ENCODE measurements at regions not wholly inside any gene's neighbourhood (a gene's known extent, or its start where the extent isn't known, plus 50 kb on each side); places are given as distances from the start of the nearest gene placed in this dataset.

DNA sequence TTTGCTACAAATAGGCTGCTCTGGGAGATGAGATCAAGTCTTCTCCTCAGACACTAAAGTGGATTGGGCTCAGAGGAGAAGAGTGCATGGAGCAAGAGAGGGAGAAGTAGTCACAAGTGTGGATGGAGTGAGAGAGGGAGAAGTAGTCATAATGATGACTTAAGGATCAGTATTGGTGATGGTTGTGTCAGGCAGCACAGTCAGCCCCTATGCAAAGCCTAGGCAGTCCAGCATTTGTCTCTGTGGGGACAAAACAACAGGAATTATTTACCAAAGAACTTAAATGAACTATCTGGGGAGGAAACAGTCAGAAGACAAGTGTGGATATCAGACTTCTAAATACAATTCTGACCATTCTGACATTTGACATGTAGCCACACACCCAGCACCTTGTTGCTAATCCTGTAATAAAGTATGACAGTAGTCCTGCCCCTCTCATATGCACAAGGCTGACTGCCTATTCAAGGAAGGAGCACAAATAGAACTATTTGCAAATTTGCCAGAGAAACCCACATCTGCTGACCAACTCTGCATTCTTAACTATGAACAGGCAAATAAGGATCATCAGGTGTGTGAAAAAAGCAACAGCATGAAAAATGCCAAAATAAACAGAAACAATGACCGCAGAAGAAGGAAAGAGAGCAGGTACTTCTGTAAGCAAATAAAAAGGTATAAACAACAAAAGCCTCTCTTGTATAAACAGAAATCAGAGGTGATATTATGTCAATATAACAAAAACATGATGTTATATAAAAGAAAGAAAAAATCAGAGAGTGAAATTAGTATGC lies 1597.9 kb upstream of the ACVR2A start:
- in situ Hi-C loops (cut with HindIII; ENCODE audit: low pct_ligation_motif_present, low pct_unique_long_range_greater_than_20kb, low sequenced_read_pairs): no loop called here

GRCh38 chr2:146246002-146246735 lies 1598.7 kb upstream of the ACVR2A start:
- in situ Hi-C loops (cut with HindIII; ENCODE audit: low pct_ligation_motif_present, low pct_unique_long_range_greater_than_20kb, low sequenced_read_pairs): no loop called here
- DNase-seq: no peak

More for the DNA sequence above, 1597.9 kb upstream of the ACVR2A start:
- no peak for DNase-seq

DNA sequence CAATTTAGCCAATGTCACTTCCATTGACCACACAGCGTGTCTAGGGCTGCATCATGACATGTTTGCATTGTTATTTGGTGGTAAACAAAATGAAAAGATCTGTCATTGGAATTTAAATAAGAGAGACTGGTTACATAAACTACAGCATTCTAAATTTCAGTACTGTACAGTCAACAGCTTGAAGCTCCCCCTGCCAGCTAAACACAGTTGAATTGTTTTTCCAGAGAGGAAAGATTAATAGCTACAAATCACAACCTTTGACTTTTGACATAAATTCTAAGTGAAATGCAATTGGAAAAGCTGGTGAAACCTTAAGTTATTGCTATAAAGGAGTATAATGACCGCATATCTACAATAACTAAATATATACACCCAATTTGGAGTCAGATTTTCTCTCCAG lies 1600.0 kb upstream of the ACVR2A start:
- no peak for DNase-seq
- in situ Hi-C loops (cut with HindIII; ENCODE audit: low pct_ligation_motif_present, low pct_unique_long_range_greater_than_20kb, low sequenced_read_pairs): no loop called here

DNA sequence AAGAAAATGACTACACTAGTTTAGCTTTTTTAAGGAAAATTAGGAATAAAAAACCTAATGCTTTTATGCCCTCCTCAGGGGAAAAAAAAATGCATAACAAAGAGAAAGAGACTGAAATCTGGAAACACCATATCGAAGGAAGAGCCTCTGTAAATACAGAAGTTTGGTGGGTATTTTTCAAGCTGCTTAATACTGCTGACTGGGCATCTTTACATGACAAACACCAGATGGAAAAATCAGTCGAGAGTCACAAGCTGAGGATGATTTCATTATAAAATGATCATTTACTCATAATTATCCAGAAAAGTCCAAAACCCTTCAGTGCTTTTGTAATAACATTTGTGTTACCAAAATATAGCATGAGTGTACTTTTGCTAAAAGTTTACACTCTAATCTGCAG lies 1600.7 kb upstream of the ACVR2A start:
- in situ Hi-C loops (cut with HindIII; ENCODE audit: low pct_ligation_motif_present, low pct_unique_long_range_greater_than_20kb, low sequenced_read_pairs): no loop called here
- DNase-seq: no peak

DNA sequence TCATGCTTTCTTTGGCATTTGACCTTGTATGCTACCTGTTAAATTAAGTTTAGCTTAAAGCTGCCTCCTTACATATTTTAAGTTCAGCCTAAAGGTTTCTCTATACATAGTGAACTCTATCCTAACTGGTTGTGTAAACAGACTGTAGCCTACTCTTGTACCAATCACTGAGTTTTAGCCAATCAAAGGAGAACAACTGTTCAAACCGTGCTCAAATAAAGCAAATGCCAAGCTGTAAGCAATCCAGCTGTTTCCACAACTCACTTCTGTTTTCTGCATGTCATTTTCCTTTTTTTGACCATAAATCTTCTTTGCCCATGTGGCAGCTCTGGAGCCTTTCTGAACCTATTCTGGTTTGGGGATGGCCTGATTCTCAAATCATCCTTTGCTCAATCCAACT lies 1603.8 kb upstream of the ACVR2A start:
- no peak for DNase-seq
- in situ Hi-C loops (cut with HindIII; ENCODE audit: low pct_ligation_motif_present, low pct_unique_long_range_greater_than_20kb, low sequenced_read_pairs): no loop called here

GRCh38 chr2:146240391-146240790 lies 1604.4 kb upstream of the ACVR2A start:
- in situ Hi-C loops (cut with HindIII; ENCODE audit: low pct_ligation_motif_present, low pct_unique_long_range_greater_than_20kb, low sequenced_read_pairs): no loop called here
- no peak for DNase-seq

GRCh38 chr2:146239392-146240135 lies 1605.3 kb upstream of the ACVR2A start:
- no peak for DNase-seq
- in situ Hi-C loops (cut with HindIII; ENCODE audit: low pct_ligation_motif_present, low pct_unique_long_range_greater_than_20kb, low sequenced_read_pairs): no loop called here

- in situ Hi-C loops (cut with HindIII; ENCODE audit: low pct_ligation_motif_present, low pct_unique_long_range_greater_than_20kb, low sequenced_read_pairs): no loop called here
- no peak for DNase-seq
Observed at GRCh38 chr2:146238254-146238966, 1606.4 kb upstream of the ACVR2A start.

DNA sequence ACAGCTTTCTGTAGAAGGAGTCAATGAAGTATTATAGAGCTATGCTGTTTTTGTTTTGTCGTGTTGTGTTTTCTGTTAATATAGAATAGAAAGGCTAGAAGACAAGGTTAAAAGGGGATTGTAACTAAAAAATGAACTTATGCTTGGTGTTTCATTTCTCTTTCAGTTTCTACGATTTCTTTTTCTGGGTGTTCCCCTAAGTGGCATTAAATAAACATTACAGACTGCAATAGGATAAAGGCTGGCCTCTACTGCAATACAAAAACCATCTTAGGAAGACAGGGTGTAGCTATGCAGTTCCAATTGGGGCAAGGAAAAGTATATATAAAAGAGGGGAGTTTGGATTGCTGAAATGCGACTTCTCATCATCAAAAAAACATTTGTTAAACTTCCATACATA lies 1609.7 kb upstream of the ACVR2A start:
- in situ Hi-C loops (cut with HindIII; ENCODE audit: low pct_ligation_motif_present, low pct_unique_long_range_greater_than_20kb, low sequenced_read_pairs): no loop called here
- DNase-seq: no peak

DNA sequence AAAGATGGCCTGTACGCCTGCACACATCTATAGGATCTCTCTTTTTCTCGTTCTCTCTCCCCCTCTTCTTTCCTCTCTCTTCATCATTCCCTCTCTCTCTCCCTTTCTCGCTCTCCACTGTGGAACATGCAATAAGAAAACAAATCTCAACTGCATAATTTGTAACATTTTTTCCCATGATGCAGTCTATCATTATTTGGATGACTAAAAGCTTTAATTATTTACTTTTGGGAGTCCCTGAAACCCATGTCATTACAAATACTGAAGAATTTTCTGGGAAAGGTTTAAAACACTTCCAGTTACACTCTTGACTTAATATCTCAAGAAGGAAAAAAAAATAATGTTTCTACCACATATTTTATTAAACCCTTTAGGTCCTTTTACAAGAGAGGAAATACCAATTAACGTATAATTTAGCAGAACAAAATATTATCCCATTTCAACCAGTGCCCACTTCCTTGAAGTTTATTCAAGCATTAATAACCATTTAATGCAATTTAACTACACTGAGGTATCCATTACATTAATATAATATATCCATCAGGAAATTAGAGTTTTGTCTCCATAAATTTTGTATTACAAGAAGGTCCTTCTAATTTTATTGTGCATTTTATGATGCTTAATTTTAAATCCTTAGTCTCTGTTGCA lies 1615.2 kb upstream of the ACVR2A start:
- no peak for DNase-seq
- in situ Hi-C loops (cut with HindIII; ENCODE audit: low pct_ligation_motif_present, low pct_unique_long_range_greater_than_20kb, low sequenced_read_pairs): no loop called here

- no peak for DNase-seq
- in situ Hi-C loops (cut with HindIII; ENCODE audit: low pct_ligation_motif_present, low pct_unique_long_range_greater_than_20kb, low sequenced_read_pairs): no loop called here
Observed at GRCh38 chr2:146228466-146229058, 1616.3 kb upstream of the ACVR2A start.

GRCh38 chr2:146228020-146228393 lies 1616.8 kb upstream of the ACVR2A start:
- no peak for DNase-seq
- in situ Hi-C loops (cut with HindIII; ENCODE audit: low pct_ligation_motif_present, low pct_unique_long_range_greater_than_20kb, low sequenced_read_pairs): no loop called here

DNA sequence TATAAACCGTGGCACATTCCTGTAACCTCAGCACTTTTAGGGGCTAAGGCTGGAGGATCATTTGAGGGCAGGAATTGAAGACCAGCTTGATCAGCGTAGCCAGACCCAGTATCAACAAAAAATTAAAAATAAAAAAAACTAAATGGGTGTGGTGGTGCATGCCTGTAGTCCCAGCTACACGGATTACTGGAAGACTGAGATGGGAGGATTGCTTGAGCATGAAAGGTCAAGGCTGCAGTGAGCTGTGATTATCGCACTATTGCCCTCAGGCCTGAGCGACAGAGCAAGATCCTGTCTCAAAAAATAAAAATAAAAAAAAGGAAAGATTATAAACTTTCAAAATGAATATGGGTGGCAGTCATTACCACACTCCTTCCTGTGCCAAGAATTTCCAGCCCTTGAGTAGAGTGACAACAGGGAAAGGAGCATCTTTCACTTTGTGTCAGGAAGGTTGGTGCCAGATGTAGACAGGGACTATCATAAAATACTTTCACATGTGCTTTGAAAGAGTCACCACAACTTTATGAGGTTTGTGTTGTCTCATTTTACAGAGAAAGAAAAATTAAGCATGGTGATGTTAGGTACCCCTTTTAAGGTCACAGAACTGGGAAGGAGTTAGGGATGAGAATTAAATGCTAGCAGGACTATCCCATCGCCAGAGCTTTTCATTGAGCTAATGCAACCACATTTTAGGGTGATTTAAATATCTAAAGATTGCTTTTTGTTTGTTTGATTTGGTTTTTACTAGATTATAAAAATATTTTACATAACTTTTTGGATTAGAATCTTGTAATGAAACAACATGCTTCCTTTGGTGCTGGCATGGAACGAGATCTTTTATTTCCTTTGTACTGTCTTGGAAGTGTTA lies 1617.4 kb upstream of the ACVR2A start:
- in situ Hi-C loops (cut with HindIII; ENCODE audit: low pct_ligation_motif_present, low pct_unique_long_range_greater_than_20kb, low sequenced_read_pairs): no loop called here
- DNase-seq: no peak

DNA sequence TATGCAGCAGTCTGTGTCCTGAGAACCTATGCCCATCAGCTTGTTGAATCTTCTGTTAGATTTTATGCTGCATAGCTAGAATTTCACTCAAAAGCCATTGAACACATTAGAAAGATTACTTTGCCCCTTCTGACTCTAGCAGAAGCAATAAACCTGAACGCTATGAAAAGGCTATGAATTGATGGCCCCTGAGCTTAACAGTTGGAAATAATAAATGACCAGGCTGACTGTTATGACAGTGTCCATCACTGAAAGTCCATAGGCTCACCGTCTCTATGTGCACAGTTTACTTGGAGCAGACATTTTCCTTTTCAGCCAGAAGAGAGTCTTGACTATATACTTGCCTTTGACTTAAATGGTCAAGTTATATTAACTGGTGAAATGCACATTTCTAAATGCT lies 1618.8 kb upstream of the ACVR2A start:
- DNase-seq: no peak
- in situ Hi-C loops (cut with HindIII; ENCODE audit: low pct_ligation_motif_present, low pct_unique_long_range_greater_than_20kb, low sequenced_read_pairs): no loop called here

GRCh38 chr2:146221826-146222225 lies 1623.0 kb upstream of the ACVR2A start:
- in situ Hi-C loops (cut with HindIII; ENCODE audit: low pct_ligation_motif_present, low pct_unique_long_range_greater_than_20kb, low sequenced_read_pairs): no loop called here

GRCh38 chr2:146220957-146221356 lies 1623.9 kb upstream of the ACVR2A start:
- in situ Hi-C loops (cut with HindIII; ENCODE audit: low pct_ligation_motif_present, low pct_unique_long_range_greater_than_20kb, low sequenced_read_pairs): no loop called here
- no peak for DNase-seq

More at GRCh38 chr2:146221826-146222225, 1623.0 kb upstream of the ACVR2A start:
- DNase-seq: no peak

DNA sequence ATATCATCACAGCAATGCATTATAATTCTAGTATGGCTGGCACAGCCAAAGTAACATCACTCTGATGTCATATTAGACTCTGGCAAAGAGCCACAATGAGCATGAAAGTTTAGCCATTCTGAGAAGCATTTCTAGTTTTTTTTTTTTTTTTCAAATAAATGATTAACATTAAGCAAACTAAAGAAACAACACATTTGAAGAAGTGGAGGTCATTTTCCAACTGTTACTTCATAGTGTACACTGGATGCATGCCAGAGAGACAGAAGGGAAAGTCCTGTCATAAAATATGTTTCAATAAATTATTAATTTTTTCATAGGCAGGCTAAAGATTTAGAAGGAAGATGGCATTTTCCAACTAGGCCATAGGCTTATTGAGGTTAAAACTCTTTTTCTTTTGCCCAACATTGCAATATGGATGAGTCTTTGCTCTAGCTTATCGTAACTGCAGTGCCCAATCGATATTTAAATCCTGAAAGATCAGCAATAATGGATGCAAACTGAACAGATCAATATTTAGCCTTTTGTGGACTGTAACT lies 1630.4 kb upstream of the ACVR2A start:
- in situ Hi-C loops (cut with HindIII; ENCODE audit: low pct_ligation_motif_present, low pct_unique_long_range_greater_than_20kb, low sequenced_read_pairs): no loop called here
- DNase-seq: no peak
